PC-9 (cell line): ENCODE measurements at regions not wholly inside any gene's neighbourhood (a gene's known extent, or its start where the extent isn't known, plus 50 kb on each side); places are given as distances from the start of the nearest gene placed in this dataset.

Experiments used
- BruUV-seq: library from RNA; stranded (reverse); fragments of 400-500 nt; replicated peaks from 2 replicates; lab custom pipeline; 2021; lab: Mats Ljungman, UMichigan
- CTCF ChIA-PET: fragments of 300-600 bp; sonication (Branson Sonifier 250); formaldehyde crosslinking; loops from one replicate; lab custom pipeline; 2022; ENCODE audit warnings: antibody characterized with exemption; lab: Charles Lee
- POLR2A ChIA-PET: fragments of 300-600 bp; sonication (Branson Sonifier 250); formaldehyde crosslinking; loops from one replicate; lab custom pipeline; 2022; ENCODE audit warnings: antibody characterized with exemption; ENCODE audit not compliant: unreplicated experiment; lab: Charles Lee
- DNase-seq, 2 experiments: peaks; one replicate each; pipeline versions ENCODE4 v3.0.0 to v3.0.0-alpha.2; 2015 to 2022; ENCODE audit warnings: mixed read lengths in 1 of 2
- H2AFZ ChIP-seq: fragments of 200-600 bp; sonication (generic); 2 replicates; pipeline ENCODE4 v1.8.1; 2017; ENCODE audit warnings: antibody characterized with exemption
- H3F3A ChIP-seq: fragments of 200-600 bp; sonication (generic); 2 replicates; pipeline ENCODE4 v1.8.1; 2017; ENCODE audit warnings: antibody characterized with exemption, mild to moderate bottlenecking, low read depth; ENCODE audit not compliant: insufficient read depth
- H3K27ac ChIP-seq: fragments of 200-600 bp; sonication (generic); 2 replicates; pipeline ENCODE4 v1.6.1; 2016; ENCODE audit warnings: mixed run types
- H3K27me3 ChIP-seq: fragments of 200-600 bp; sonication (generic); 2 replicates; pipeline ENCODE4 v1.6.1; 2016; ENCODE audit warnings: low read depth, mixed run types; ENCODE audit not compliant: insufficient read depth
- H3K36me3 ChIP-seq: fragments of 200-600 bp; sonication (generic); 2 replicates; pipeline ENCODE4 v1.6.1; 2016; ENCODE audit warnings: low read depth, mixed run types
- H3K4me1 ChIP-seq: fragments of 200-600 bp; sonication (generic); replicated peaks from 2 replicates; pipeline ENCODE4 v1.6.1; 2016; ENCODE audit warnings: mixed run types; ENCODE audit not compliant: insufficient read depth
- H3K4me2 ChIP-seq: fragments of 200-600 bp; sonication (generic); 2 replicates; pipeline ENCODE4 v1.6.1; 2017; ENCODE audit warnings: mixed run types
- H3K4me3 ChIP-seq: fragments of 200-600 bp; sonication (generic); 2 replicates; pipeline ENCODE4 v1.6.1; 2016; ENCODE audit warnings: mixed run types
- H3K79me2 ChIP-seq: fragments of 200-600 bp; sonication (generic); 2 replicates; pipeline ENCODE4 v1.6.1; 2017; ENCODE audit warnings: low read depth, mixed run types
- H3K9me2 ChIP-seq: fragments of 200-600 bp; sonication (generic); 2 replicates; pipeline ENCODE4 v1.8.1; 2017; ENCODE audit warnings: mild to moderate bottlenecking; ENCODE audit not compliant: insufficient read depth
- H3K9me3 ChIP-seq: fragments of 200-600 bp; sonication (generic); 2 replicates; pipeline ENCODE4 v1.8.1; 2016; ENCODE audit warnings: low read depth; ENCODE audit not compliant: insufficient read depth
- H4K20me1 ChIP-seq: fragments of 200-600 bp; sonication (generic); 2 replicates; pipeline ENCODE4 v1.8.1; 2017; ENCODE audit not compliant: insufficient read depth
- EZH2 ChIP-seq: fragments of 200-600 bp; sonication (generic); IDR thresholded peaks from 2 replicates; pipeline ENCODE4 v1.8.0; 2017; ENCODE audit warnings: antibody characterized with exemption, low read depth
- intact Hi-C: fragments of 100-400 bp; cut with micrococcal nuclease; formaldehyde crosslinking; loops from one replicate; pipeline ENCODE4 v1.10.0; 2022; ENCODE audit not compliant: unreplicated experiment
- TF ChIP-seq, protein P1 (sequence below): fragments of 200-600 bp; sonication (generic); conservative IDR thresholded peaks from 2 replicates; pipeline ENCODE4 v1.6.1; 2017; ENCODE audit warnings: mixed run types, antibody characterized with exemption, mild to moderate bottlenecking, moderate library complexity

DNA sequence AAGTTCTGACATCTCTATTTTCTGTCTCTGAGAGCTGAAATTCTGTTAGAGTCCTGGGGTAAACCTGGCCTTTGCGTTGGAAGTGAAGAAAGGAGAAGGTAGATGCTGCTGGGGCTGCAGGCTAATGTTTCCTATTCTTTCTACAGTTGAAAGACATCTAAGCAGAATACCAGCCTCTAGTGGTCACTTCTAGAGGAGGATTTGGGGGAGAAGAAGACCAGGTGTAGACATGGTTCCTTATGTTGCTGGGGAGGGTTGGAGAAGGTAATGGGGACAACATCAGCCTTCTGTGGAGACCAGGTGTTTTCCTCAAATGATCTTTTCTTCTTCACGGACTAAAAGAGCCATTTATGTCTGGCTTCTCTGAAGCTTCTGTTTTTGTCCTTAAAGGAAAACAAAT, 62.6 kb downstream of the BTBD3 start:
- POLR2A ChIA-PET = no interaction called here
- Histone ChIP-seq H3K4me2 (no peak overlapping the region), H3K79me2 (no peaks in the 10 kb centered on the region), H3K9me2 (no peaks in the 10 kb centered on the region), H3K4me1 (no peaks in the 10 kb centered on the region), H3F3A (no peaks in the 10 kb centered on the region), H3K27ac (no peak overlapping the region), H3K4me3 (no peak overlapping the region), H2AFZ (no peak overlapping the region), H3K36me3 (no peaks in the 10 kb centered on the region), H3K27me3 (no peaks in the 10 kb centered on the region), H3K9me3 (no peaks in the 10 kb centered on the region), H4K20me1 (no peaks in the 10 kb centered on the region)
- no TSS peak for BruUV-seq
- intact Hi-C loops = no loop called here
- CTCF ChIA-PET = no interaction called here
- DNase-seq = no peak
- TF ChIP-seq, protein P1, sequence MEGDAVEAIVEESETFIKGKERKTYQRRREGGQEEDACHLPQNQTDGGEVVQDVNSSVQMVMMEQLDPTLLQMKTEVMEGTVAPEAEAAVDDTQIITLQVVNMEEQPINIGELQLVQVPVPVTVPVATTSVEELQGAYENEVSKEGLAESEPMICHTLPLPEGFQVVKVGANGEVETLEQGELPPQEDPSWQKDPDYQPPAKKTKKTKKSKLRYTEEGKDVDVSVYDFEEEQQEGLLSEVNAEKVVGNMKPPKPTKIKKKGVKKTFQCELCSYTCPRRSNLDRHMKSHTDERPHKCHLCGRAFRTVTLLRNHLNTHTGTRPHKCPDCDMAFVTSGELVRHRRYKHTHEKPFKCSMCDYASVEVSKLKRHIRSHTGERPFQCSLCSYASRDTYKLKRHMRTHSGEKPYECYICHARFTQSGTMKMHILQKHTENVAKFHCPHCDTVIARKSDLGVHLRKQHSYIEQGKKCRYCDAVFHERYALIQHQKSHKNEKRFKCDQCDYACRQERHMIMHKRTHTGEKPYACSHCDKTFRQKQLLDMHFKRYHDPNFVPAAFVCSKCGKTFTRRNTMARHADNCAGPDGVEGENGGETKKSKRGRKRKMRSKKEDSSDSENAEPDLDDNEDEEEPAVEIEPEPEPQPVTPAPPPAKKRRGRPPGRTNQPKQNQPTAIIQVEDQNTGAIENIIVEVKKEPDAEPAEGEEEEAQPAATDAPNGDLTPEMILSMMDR = no peak
- TF ChIP-seq EZH2 = no peak

DNA sequence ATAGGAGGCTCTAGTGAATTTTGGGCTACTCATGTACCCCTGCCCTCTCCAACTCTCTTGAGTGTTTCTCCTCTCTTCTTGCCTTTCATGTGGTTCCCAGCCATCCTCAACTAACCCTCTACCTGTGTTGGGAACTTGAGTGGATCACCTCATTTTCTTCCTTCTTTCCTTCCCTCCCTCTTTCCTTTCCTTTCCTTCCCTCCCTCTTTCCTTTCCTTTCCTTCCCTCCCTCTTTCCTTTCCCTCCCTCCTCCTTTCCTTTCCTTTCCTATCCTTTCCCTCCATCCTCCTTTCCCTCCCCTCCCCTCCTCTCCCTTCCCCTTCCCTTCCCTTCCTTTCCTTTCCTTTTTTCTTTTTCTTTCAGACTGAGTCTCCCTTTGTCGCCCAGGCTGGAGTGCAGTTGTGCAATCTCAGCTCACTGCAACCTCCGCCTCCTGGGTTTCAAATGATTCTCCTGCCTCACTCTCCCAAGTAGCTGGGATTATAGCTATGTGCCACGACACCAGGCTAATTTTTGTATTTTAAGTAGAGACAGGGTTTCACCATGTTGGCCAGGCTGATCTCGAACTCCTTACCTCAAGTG, 63.8 kb downstream of the BTBD3 start:
- Histone ChIP-seq H3K9me2 (no peaks in the 10 kb centered on the region), H2AFZ (no peak overlapping the region), H3K4me3 (no peak overlapping the region), H3K9me3 (no peaks in the 10 kb centered on the region), H3K27me3 (no peaks in the 10 kb centered on the region), H3K36me3 (no peaks in the 10 kb centered on the region), H3K79me2 (no peaks in the 10 kb centered on the region), H4K20me1 (no peaks in the 10 kb centered on the region), H3K4me2 (no peak overlapping the region), H3F3A (no peaks in the 10 kb centered on the region), H3K4me1 (no peaks in the 10 kb centered on the region), H3K27ac (no peak overlapping the region)
- intact Hi-C loops = no loop called here
- POLR2A ChIA-PET = no interaction called here
- BruUV-seq = no TSS peak
- CTCF ChIA-PET = no interaction called here
- TF ChIP-seq, protein P1 = no peak
- TF ChIP-seq EZH2 = no peak
- no peak for DNase-seq

DNA sequence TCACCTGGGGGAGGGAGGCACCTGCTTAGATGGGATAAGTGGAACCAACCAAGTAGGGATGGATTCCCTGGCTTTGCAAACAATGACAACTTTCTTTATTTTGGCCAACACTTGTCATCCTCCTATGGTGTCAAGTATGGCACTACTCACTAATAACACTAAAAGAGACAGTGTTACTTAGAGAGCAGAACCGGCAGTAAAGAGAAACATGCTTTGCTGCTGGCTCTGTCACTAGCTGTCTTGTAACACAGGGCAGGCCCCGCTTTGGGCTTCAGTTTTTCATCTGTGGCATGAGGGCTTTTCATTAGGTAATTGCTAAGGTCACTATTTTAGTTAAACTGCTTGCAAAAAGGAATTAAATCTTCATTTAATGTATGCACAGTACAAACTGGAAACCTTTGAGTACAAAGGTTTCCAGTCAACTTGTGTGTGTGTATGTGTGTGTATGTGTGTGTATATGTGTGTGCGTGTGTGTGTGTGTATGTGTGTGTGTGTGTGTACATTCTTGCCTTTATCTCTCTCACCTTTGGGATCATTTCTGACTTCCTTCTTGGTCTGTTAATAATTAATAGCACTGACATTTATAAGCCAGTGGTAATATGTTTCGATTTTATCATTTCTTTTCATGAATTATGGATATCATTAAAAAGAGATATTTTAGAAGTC, 64.7 kb downstream of the BTBD3 start:
- BruUV-seq = no TSS peak
- no peak for DNase-seq
- ChIA-PET POLR2A (no interaction called here), CTCF (interaction anchor here (0.6 kb wide), 1 partner anchor 172 kb away, joined by 4 read pairs; no protein-coding TSS in a partner anchor)
- Histone ChIP-seq H3K27ac (no peak overlapping the region), H3K9me3 (no peaks in the 10 kb centered on the region), H4K20me1 (no peaks in the 10 kb centered on the region), H3K4me3 (no peak overlapping the region), H3K27me3 (no peaks in the 10 kb centered on the region), H3K4me2 (no peak overlapping the region), H3F3A (no peaks in the 10 kb centered on the region), H3K9me2 (no peaks in the 10 kb centered on the region), H3K79me2 (no peaks in the 10 kb centered on the region), H3K36me3 (no peaks in the 10 kb centered on the region), H3K4me1 (no peaks in the 10 kb centered on the region), H2AFZ (no peak overlapping the region)
- intact Hi-C loops = no loop called here
- TF ChIP-seq, protein P1 = no peak
- TF ChIP-seq EZH2 = no peak
